SU-DHL-6 (cell line): ENCODE measurements at regions not wholly inside any gene's neighbourhood (a gene's known extent, or its start where the extent isn't known, plus 50 kb on each side); places are given as distances from the start of the nearest gene placed in this dataset.

Experiments used
- H2AFZ ChIP-seq: fragments of 200-600 bp; sonication (generic); 2 replicates; pipeline ENCODE4 v1.6.1; 2014; ENCODE audit warnings: low read depth, mild to moderate bottlenecking, moderate library complexity, mixed read lengths, antibody characterized with exemption, low read length; ENCODE audit not compliant: severe bottlenecking
- H3F3A ChIP-seq: fragments of 200-600 bp; shearing (Covaris generic); 2 replicates; pipeline ENCODE4 v1.6.0; 2016; ENCODE audit warnings: antibody characterized with exemption, mild to moderate bottlenecking; ENCODE audit not compliant: insufficient read depth
- H3K27ac ChIP-seq: fragments of 200-600 bp; sonication (generic); 2 replicates; pipeline ENCODE4 v1.5.1; 2016; ENCODE audit warnings: low read depth, mild to moderate bottlenecking, low read length, moderate library complexity, mixed read lengths
- H3K27me3 ChIP-seq: fragments of 200-600 bp; sonication (generic), shearing (Covaris generic); 2 replicates; pipeline ENCODE4 v1.6.0; 2014; ENCODE audit warnings: mild to moderate bottlenecking, low read length
- H3K36me3 ChIP-seq: fragments of 200-600 bp; sonication (generic); 2 replicates; pipeline ENCODE4 v1.6.1; 2014; ENCODE audit warnings: mild to moderate bottlenecking, low read length, mixed read lengths
- H3K4me2 ChIP-seq: fragments of 300-600, 200-600 bp; shearing (Covaris generic), sonication (generic); 2 replicates; pipeline ENCODE4 v1.6.0; 2014; ENCODE audit warnings: low read length, low read depth, mild to moderate bottlenecking; ENCODE audit not compliant: poor library complexity, severe bottlenecking
- H3K4me3 ChIP-seq: fragments of 200-600 bp; sonication (generic); 2 replicates; pipeline ENCODE4 v1.5.1; 2014; ENCODE audit warnings: antibody characterized with exemption, low read length, mild to moderate bottlenecking, mixed read lengths; ENCODE audit not compliant: insufficient read depth, poor library complexity, severe bottlenecking
- H3K79me2 ChIP-seq: fragments of 200-600 bp; sonication (generic); 2 replicates; pipeline ENCODE4 v1.6.1; 2014; ENCODE audit warnings: mild to moderate bottlenecking, low read length, moderate library complexity; ENCODE audit not compliant: insufficient read depth
- H3K9ac ChIP-seq: fragments of 200-600 bp; sonication (generic); 2 replicates; pipeline ENCODE4 v1.7.0; 2014; ENCODE audit warnings: mild to moderate bottlenecking, low read length
- H3K9me2 ChIP-seq: fragments of 200-600 bp; sonication (generic); replicated peaks from 2 replicates; pipeline ENCODE4 v1.6.1; 2014; ENCODE audit warnings: low read length; ENCODE audit not compliant: insufficient read depth
- H3K9me3 ChIP-seq: fragments of 200-600 bp; sonication (generic); 2 replicates; pipeline ENCODE4 v1.6.1; 2014; ENCODE audit warnings: low read length, mixed read lengths; ENCODE audit not compliant: insufficient read depth
- H4K20me1 ChIP-seq: fragments of 200-600 bp; sonication (generic); 2 replicates; pipeline ENCODE4 v1.6.1; 2014; ENCODE audit warnings: low read depth, mild to moderate bottlenecking, antibody characterized with exemption, low read length, moderate library complexity, mixed read lengths
- CTCF ChIP-seq: fragments of 200-600 bp; sonication (generic); IDR thresholded peaks from one replicate; pipeline ENCODE4 v1.5.1; 2017; ENCODE audit warnings: antibody characterized with exemption, mild to moderate bottlenecking, low read length, moderate library complexity; ENCODE audit not compliant: insufficient read depth, poor library complexity, severe bottlenecking
- EZH2phosphoT487 ChIP-seq: fragments of 200-600 bp; sonication (generic), shearing (Covaris generic); conservative IDR thresholded peaks from 2 replicates; pipeline ENCODE4 v1.6.1; 2018; ENCODE audit warnings: mild to moderate bottlenecking, antibody characterized with exemption, low read length, moderate library complexity, mixed read lengths

GRCh38 chr1:245019910-245020486, 134.8 kb upstream of the KIF26B start:
- H3K4me2 ChIP-seq = no peak overlapping the region
- H2AFZ ChIP-seq = no peak overlapping the region
- no peak overlapping the region for H3K4me3 ChIP-seq

GRCh38 chr1:245016700-245017099, 138.1 kb upstream of the KIF26B start:
- Histone ChIP-seq H3K79me2 (no peaks in the 10 kb centered on the region), H3K4me2 (no peak overlapping the region), H3K27me3 (no peaks in the 10 kb centered on the region), H3K4me3 (no peak overlapping the region), H3K36me3 (no peaks in the 10 kb centered on the region), H3K9ac (no peak overlapping the region), H4K20me1 (no peaks in the 10 kb centered on the region), H3F3A (no peaks in the 10 kb centered on the region), H3K9me2 (no peaks in the 10 kb centered on the region), H2AFZ (no peak overlapping the region), H3K9me3 (no peaks in the 10 kb centered on the region), H3K27ac (no peak overlapping the region)
- no peak for TF ChIP-seq CTCF
- TF ChIP-seq EZH2phosphoT487 = no peak

More at GRCh38 chr1:245019910-245020486, 134.8 kb upstream of the KIF26B start:
- no peaks in the 10 kb centered on the region for H3K9me2 ChIP-seq
- no peaks in the 10 kb centered on the region for H4K20me1 ChIP-seq
- no peaks in the 10 kb centered on the region for H3K27me3 ChIP-seq
- no peak overlapping the region for H3K9ac ChIP-seq
- no peak overlapping the region for H3K27ac ChIP-seq
- no peaks in the 10 kb centered on the region for H3K9me3 ChIP-seq
- H3K79me2 ChIP-seq = no peaks in the 10 kb centered on the region
- no peaks in the 10 kb centered on the region for H3K36me3 ChIP-seq
- H3F3A ChIP-seq = no peaks in the 10 kb centered on the region
- no peak for TF ChIP-seq CTCF

GRCh38 chr1:245015031-245015430, 139.8 kb upstream of the KIF26B start:
- Histone ChIP-seq H3K36me3 (no peaks in the 10 kb centered on the region), H3K27ac (no peak overlapping the region), H2AFZ (no peak overlapping the region), H3K9me2 (no peaks in the 10 kb centered on the region), H3K79me2 (no peaks in the 10 kb centered on the region), H4K20me1 (no peaks in the 10 kb centered on the region), H3F3A (no peaks in the 10 kb centered on the region), H3K4me3 (no peak overlapping the region), H3K9ac (no peak overlapping the region), H3K4me2 (no peak overlapping the region), H3K9me3 (no peaks in the 10 kb centered on the region), H3K27me3 (no peaks in the 10 kb centered on the region)
- TF ChIP-seq EZH2phosphoT487 = no peak
- no peak for TF ChIP-seq CTCF
